SU-DHL-6 (cell line): ENCODE measurements at regions not wholly inside any gene's neighbourhood (a gene's known extent, or its start where the extent isn't known, plus 50 kb on each side); places are given as distances from the start of the nearest gene placed in this dataset.

Experiments
- CTCF ChIP-seq: fragments of 200-600 bp; sonication (generic); IDR thresholded peaks from one replicate; pipeline ENCODE4 v1.5.1; 2017; ENCODE audit warnings: antibody characterized with exemption, mild to moderate bottlenecking, low read length, moderate library complexity; ENCODE audit not compliant: insufficient read depth, poor library complexity, severe bottlenecking
- EZH2phosphoT487 ChIP-seq: fragments of 200-600 bp; sonication (generic), shearing (Covaris generic); conservative IDR thresholded peaks from 2 replicates; pipeline ENCODE4 v1.6.1; 2018; ENCODE audit warnings: mild to moderate bottlenecking, antibody characterized with exemption, low read length, moderate library complexity, mixed read lengths

GRCh38 chr6:153882411-153882810 is 156.6 kb upstream of the OPRM1 start:
- no peak for TF ChIP-seq CTCF
- no peak for TF ChIP-seq EZH2phosphoT487
